RWPE2 (cell line): ENCODE measurements at regions not wholly inside any gene's neighbourhood (a gene's known extent, or its start where the extent isn't known, plus 50 kb on each side); places are given as distances from the start of the nearest gene placed in this dataset.
A peak's percentile ranks its signal among the peaks of the same experiment; 100 is the strongest.

ENCODE experiments used
- ATAC-seq: fragments of 200-7000 bp; cut with Tn5 transposase; 3 replicates; pipeline ENCODE4 v1.9.1; 2021; ENCODE audit warnings: low read depth
- DNase-seq: peaks from one replicate; pipeline ENCODE4 v3.0.0-alpha.2; 2020; ENCODE audit warnings: low spot score
- H3K27ac ChIP-seq: fragments of 450-650 bp; 2 replicates; pipeline ENCODE4 v1.5.1; 2017; ENCODE audit warnings: mild to moderate bottlenecking; ENCODE audit not compliant: poor library complexity, severe bottlenecking
- H3K27me3 ChIP-seq: fragments of 250-450 bp; sonication (Bioruptor Pico); 2 replicates; pipeline ENCODE4 v1.5.1; 2021; ENCODE audit warnings: mild to moderate bottlenecking, moderate library complexity; ENCODE audit not compliant: insufficient read depth, poor library complexity, severe bottlenecking
- H3K36me3 ChIP-seq: fragments of 250-450 bp; sonication (Bioruptor Pico); 2 replicates; pipeline ENCODE4 v1.5.1; 2020; ENCODE audit warnings: low read depth, mild to moderate bottlenecking, moderate library complexity
- H3K4me1 ChIP-seq: fragments of 250-450 bp; sonication (Bioruptor Pico); 2 replicates; pipeline ENCODE4 v1.5.1; 2021; ENCODE audit warnings: mild to moderate bottlenecking, moderate library complexity; ENCODE audit not compliant: insufficient read depth, poor library complexity, severe bottlenecking
- H3K4me3 ChIP-seq: fragments of 250-450 bp; sonication (Bioruptor Pico); 2 replicates; pipeline ENCODE4 v1.5.1; 2021; ENCODE audit warnings: mild to moderate bottlenecking, moderate library complexity; ENCODE audit not compliant: severe bottlenecking
- H3K9me3 ChIP-seq: fragments of 250-450 bp; sonication (Bioruptor Pico); 2 replicates; pipeline ENCODE4 v1.5.1; 2021; ENCODE audit warnings: mild to moderate bottlenecking, moderate library complexity; ENCODE audit not compliant: severe bottlenecking
- CTCF ChIP-seq: fragments of 450-650 bp; IDR thresholded peaks from one replicate; pipeline ENCODE4 v1.5.1; 2017; ENCODE audit warnings: mild to moderate bottlenecking, moderate library complexity; ENCODE audit not compliant: poor library complexity, severe bottlenecking

- Histone ChIP-seq H3K27ac (peak overlapping the region; percentile 98), H3K27me3 (no peaks in the 10 kb centered on the region), H3K36me3 (no peaks in the 10 kb centered on the region), H3K9me3 (no peaks in the 10 kb centered on the region), H3K4me1 (peaks cover 63% of the 10 kb centered on the region), H3K4me3 (no peak overlapping the region)
- no peak for ATAC-seq
- DNase-seq = no peak
- no peak for TF ChIP-seq CTCF
Measured at GRCh38 chr20:1813674-1814635, 81.3 kb upstream of the SIRPA start.

GRCh38 chr20:1813101-1813529, 82.1 kb upstream of the SIRPA start:
- no peak for DNase-seq
- H3K36me3 ChIP-seq = no peaks in the 10 kb centered on the region
- ATAC-seq = peak; percentile 22; the same call in 2 of the 3 replicates
- no peak for TF ChIP-seq CTCF
- H3K27me3 ChIP-seq = no peaks in the 10 kb centered on the region
- H3K4me1 ChIP-seq = peaks cover 68% of the 10 kb centered on the region
- H3K27ac ChIP-seq = peak overlapping the region; percentile 98
- H3K9me3 ChIP-seq = no peaks in the 10 kb centered on the region
- no peak overlapping the region for H3K4me3 ChIP-seq

- Histone ChIP-seq H3K27me3 (no peaks in the 10 kb centered on the region), H3K36me3 (no peaks in the 10 kb centered on the region), H3K4me3 (no peak overlapping the region), H3K4me1 (peaks cover 65% of the 10 kb centered on the region), H3K27ac (peak overlapping the region; percentile 98), H3K9me3 (no peaks in the 10 kb centered on the region)
- DNase-seq = no peak
- TF ChIP-seq CTCF = no peak
- ATAC-seq = no peak
Measured at GRCh38 chr20:1811621-1812498, 83.3 kb upstream of the SIRPA start.

- Histone ChIP-seq H3K4me3 (no peak overlapping the region), H3K4me1 (peaks cover 59% of the 10 kb centered on the region), H3K9me3 (no peaks in the 10 kb centered on the region), H3K27ac (peak overlapping the region; percentile 98), H3K36me3 (no peaks in the 10 kb centered on the region), H3K27me3 (no peaks in the 10 kb centered on the region)
- TF ChIP-seq CTCF = no peak
- DNase-seq (no peak), ATAC-seq (0 out of 3 replicates have a peak, but pooled peaks have one; percentile 4)
Measured at GRCh38 chr20:1810926-1811620, 84.1 kb upstream of the SIRPA start.
